GM12801 (cell line): ENCODE measurements at regions not wholly inside any gene's neighbourhood (a gene's known extent, or its start where the extent isn't known, plus 50 kb on each side); places are given as distances from the start of the nearest gene placed in this dataset.

Source experiments
- TF ChIP-seq, protein P1 (sequence below): IDR thresholded peaks from one replicate; pipeline ENCODE4 v1.5.1; 2011; ENCODE audit warnings: control low read depth; ENCODE audit not compliant: insufficient read length; ENCODE audit errors: extremely low read depth

DNA sequence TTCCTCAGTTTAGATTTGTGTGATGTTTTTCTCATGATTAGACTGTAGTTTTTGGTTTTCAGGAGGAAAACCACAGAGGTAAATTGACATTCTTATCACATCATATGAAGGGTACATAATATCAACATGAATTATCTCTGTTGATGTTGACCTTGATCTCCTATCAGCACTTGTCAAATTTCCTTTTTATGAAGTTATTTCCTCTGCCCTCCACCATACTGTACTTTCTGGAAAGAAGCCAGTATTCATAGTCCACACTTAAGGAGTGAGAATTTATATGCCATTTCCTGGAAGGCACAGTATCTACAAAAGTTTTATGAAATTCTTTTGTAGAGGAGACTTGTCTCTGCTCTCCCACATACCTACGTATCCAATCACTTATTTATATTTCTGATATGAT lies 807.2 kb upstream of the MBL2 start:
- TF ChIP-seq, protein P1, sequence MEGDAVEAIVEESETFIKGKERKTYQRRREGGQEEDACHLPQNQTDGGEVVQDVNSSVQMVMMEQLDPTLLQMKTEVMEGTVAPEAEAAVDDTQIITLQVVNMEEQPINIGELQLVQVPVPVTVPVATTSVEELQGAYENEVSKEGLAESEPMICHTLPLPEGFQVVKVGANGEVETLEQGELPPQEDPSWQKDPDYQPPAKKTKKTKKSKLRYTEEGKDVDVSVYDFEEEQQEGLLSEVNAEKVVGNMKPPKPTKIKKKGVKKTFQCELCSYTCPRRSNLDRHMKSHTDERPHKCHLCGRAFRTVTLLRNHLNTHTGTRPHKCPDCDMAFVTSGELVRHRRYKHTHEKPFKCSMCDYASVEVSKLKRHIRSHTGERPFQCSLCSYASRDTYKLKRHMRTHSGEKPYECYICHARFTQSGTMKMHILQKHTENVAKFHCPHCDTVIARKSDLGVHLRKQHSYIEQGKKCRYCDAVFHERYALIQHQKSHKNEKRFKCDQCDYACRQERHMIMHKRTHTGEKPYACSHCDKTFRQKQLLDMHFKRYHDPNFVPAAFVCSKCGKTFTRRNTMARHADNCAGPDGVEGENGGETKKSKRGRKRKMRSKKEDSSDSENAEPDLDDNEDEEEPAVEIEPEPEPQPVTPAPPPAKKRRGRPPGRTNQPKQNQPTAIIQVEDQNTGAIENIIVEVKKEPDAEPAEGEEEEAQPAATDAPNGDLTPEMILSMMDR = no peak

DNA sequence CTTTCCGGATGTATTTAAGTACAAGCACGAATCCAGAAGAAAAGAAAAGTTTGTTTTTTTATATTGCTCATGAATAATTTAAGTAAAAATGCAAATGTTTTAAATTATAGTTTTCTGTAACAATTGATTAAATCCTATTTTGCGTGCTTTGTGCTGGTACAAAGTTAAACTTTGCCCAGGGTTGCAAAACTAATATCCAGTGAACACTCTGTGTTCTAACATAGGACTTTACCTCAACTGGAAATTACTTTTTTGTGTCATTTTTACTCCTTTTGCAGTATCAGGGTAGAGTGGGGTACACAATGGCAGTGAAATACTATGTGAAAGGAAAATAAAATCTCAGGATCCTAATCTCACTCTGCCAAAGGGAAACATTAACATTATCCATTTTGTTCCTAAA lies 801.4 kb upstream of the MBL2 start:
- TF ChIP-seq, protein P1 = no peak

DNA sequence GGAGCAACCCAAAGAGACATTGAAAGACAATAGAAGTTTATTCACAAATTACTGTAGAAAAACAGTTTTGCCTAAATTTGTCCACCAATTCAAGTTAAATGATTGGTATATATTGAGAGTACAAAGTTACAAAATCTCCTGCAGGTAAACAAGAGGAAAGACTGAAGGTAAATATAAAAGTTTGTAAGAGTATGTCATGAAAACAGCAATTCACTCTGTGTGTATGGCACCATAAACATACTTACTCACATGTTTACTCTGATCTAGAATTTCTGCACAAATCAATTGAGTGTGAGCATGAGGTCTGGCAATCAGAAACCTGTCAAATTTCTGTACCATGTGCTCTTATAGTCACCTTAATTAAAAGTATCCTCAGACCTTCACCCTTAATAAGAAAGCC lies 800.9 kb upstream of the MBL2 start:
- TF ChIP-seq, protein P1 = no peak

DNA sequence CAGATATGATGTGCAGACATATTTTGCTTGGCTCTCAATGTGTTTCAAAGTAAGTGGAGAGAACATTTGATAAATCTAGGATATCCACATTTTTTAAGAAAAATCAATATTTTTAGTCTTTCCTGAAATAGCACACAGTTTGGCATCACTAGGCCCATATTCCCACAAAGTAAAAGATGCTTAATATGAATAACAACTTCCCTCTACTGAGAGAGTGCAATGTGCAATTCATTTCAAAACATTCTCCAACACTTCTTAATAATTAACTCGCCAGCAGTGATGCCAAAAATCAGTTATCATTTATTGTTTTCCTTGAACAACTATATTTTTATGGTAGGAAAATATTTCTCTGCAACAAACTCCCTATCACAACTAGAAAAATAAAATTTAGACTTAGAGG lies 800.2 kb upstream of the MBL2 start:
- TF ChIP-seq, protein P1 = no peak

DNA sequence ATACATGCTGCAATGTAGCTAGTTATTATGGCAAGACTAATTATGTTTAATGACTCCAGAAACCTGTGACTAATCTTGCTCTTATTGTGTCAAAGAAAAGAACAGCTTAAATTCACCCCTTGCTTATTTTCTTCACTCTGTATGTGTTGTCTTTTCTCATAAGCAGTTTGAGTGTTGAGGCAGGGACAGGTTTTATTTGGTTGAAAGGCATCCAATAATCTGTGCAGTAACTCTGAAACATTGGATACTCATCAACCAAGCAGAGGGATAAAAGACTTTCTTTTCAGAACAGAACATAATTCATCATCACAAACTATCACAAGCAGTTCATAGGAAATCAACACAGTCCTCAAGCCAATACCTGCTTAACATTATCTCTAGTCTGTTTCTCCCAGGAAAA lies 797.6 kb upstream of the MBL2 start:
- TF ChIP-seq, protein P1 = no peak

DNA sequence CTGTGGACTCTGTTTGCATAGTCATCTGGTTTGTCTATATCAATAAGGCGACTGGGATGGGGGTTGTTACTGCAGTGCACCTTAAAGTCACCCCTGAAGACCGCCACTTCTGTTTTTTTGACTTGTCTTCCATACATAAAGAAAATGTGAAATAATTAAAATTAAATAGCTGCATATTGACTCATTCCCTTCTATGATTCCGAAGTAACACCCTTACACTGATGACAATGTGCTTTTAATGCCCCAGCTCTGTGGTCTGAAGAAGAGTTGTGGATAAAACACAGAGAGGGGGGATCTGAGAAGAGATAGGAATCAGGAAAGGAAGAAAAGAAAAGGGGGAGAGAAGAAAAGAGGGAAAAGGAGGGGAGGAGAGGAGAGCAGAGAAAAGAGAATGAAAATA lies 796.9 kb upstream of the MBL2 start:
- TF ChIP-seq, protein P1 = no peak

DNA sequence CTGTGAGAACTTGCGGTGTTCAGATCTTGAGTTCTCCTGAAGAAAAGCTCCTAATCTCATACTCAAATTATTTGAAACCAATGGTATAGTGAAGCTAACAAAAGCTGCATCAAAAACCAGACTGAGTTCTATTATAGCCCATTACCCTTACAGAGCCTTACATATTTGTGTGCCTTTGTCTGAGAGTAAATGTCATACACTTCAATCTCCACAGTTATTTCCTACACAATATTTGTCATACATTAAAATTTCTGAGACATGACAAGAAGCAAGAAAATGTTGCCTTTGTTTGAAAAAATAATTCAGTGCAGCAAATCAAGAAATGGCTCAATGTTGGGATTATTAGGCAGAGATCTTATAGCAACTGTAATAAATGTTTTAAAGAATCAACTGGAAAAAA lies 776.1 kb upstream of the MBL2 start:
- TF ChIP-seq, protein P1 = no peak

DNA sequence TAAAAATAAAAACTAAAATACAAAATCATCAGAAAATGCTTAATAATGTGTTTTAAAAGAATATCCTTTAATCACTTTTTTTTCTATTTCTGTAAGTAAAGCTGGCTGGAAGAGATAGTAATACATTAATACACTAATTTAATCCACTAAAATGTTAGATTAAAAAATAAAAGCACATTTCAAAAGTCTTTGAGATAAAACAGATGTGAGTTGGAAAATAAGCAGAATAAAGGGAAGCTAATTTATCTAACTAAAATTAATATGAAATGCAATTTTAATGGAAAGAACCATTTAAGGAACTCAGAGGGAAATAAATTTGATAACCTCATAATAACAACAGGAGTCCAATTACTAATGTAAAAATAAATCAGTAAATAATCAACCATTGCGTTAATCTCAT lies 774.8 kb upstream of the MBL2 start:
- TF ChIP-seq, protein P1 = no peak
